Fibroblast of the conjunctiva (primary cell): ENCODE measurements at regions not wholly inside any gene's neighbourhood (a gene's known extent, or its start where the extent isn't known, plus 50 kb on each side); places are given as distances from the start of the nearest gene placed in this dataset.
"Not testable (repeated sequence)": the region's sequence is repeated elsewhere in the genome, so short reads cannot be mapped to it uniquely, and the experiment has no call there.

ENCODE experiments used
- DNase-seq: peaks from one replicate; pipeline ENCODE4 v3.0.0-alpha.2; 2010; ENCODE audit warnings: low read depth

DNA sequence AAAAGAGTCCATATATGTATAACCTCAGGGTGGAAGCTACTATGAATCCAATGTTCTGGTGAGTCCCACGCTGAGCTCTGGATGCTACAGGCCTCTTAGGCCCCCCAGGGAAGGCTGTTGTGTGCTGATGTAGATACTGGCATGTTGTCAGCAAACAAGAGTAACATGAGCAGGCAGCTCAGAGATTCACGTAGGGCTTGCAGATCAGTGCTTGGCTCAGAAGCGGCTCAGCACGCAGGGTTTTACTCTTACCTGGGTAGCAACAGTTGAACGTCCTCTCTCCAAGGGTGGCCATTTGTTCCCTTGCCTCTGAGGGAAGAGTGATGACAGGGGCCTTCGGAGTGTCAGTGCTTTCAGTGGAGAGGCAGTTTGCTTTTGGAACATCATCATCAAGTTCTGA, 93.4 kb downstream of the ZFP64 start:
- DNase-seq = no peak

DNA sequence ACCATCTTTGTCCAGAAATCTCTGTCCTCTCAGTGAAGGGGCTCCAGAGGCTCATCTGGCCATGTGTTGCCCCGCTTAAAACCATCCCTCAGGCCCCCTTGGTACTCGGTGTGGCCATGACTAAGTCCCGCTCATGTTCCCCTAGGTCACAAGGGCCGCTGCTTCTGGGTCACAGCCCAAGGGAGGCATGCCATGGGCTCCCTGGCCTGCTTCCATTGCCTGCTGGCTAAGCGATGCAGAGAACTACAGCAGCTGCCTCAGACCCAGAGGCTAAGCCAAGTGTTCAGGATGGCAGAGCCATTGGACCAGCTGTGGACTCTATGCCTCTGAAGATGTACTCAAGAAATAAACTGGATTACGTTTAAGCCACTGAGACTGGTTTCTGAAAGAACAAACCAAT, 95.5 kb downstream of the ZFP64 start:
- DNase-seq = no peak

DNA sequence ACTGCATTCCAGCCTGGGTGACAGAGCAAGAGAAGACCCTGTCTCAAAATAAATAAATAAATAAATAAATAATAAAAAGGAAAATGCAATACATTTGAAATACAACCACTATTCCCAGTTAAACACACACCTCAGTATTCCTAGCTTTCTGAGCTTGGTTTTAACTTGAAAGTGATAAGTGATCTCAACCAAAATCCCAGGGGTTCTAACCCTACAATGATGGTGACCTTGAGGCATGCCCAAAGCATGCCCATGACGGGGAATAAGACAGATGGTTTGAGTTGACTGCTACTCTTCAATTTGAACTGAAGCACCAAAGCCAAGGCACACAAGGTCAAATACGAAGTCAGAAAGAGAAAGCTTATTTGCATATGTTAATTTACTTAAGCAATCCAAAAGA, 96.9 kb downstream of the ZFP64 start:
- DNase-seq = no peak

DNA sequence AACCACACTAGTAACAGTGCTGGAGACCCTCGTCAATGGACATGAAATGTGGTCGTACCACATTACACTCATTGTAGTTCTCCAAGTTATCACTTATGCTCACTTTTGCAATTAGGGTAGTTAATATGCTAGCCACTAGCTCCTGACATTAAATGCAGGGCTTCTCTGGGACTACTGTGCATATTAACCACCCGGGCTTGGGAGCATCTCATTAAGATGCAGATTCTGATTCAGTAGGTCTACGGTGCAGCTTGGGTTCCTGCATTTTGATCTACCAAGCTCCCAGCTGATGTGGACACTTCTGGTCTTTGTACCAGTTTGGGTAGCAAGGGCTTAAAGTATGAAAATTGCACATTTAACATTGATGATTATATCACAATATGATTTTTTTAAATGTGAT, 98.0 kb downstream of the ZFP64 start:
- no peak for DNase-seq

DNA sequence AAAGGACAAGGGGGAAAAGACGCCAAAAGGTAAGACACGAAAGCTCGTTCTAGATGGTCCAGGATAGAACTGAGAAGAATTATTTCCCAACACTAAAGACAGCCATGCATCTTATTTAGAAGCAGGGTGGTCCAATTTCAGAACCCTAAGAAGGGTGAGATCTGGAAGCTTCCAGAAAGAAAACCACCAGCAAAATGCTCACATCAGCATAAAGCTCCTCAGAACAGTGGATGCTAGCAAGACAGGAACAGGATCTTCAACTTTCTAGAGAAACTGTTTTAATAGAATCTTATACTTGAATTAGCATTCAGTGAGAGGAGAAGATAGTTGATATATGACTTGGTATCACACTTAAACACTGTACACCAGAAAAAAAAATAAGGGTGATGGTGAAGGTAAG, 101.5 kb downstream of the ZFP64 start:
- no peak for DNase-seq

DNA sequence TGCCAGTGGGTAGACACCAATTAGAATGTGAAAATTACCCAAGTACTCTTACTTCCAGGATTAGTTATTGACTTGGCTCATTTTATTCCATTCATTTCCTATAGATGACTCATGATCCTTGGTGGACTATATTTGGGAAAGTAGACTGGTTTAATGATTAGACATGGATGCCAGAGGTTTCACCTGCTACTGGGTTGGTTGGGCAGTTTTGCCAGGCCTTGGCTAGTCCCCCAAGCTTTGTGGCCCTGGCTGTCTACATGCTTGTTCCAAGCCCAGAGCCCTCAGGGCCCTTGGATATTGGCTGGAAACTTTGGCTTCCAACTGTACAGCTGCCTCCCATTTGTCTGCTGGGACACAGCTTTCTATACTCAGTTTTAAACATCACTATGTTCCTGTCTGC, 104.1 kb downstream of the ZFP64 start:
- no peak for DNase-seq

DNA sequence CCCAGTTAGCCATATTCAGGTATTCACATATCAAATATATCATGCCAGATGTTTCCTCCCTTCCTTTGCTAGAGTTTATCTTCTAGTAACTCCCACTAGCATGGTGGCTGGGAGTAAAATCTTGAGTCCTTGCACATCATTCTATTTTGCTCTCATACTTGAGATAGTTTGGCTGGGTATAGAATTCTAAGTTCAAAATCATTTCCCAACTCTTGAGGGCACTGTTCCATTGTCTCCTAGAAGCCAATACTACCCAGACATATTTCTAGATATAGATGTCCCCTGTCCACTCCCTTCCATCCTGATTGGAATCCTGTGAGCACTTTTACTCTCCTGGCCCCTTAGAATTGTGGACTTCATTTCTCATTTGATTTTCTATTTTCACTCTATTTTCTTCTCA, 104.7 kb downstream of the ZFP64 start:
- DNase-seq = no peak

DNA sequence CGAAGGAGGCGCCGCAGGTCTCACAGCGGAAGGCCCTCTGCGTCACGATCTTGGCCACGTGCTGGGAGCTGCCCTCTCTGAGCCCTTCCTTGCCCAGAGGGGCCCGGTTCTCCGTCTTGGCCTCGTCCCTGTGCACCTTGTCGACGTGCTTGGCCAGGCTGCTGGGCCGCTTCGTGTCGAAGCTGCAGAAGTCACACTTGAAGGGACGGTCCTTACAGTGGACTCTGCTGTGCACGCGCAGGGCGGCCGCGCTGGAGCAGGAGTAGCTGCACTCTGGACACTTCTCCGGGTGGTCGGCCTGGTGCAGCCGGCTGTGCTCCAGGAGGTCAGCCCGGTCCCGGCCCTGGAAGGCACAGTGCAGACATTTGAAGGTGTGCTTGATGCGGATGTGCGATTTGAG, 106.9 kb downstream of the ZFP64 start:
- DNase-seq = no peak

DNA sequence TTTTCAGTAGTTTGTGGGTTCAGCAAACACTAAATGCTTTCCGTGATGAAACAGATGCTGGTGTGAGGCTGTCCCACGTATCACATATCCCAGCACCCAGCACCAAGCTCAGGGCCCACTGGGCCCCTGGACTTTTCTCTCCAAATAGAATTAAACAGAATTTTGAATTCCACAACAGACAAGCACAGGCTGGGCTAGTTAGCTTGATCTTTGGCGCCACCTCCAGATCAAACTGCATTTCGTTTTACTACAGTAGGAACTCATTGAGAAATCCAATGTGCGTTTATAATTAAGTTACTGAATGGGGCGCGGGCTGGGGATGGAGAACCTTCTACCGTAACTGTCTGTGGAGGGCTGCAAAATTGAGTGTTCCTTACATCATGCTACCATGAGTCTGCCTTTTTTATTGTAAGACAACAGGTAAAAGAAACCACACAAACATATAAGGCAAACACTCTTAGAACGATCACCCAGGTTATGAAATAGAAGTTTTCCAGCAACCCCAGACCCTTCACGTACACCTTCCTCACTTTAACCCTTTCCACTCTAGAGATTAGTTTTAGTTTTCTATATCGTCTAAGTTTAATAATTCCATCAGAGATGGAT, 107.8 kb downstream of the ZFP64 start:
- peak; percentile 63 for DNase-seq

DNA sequence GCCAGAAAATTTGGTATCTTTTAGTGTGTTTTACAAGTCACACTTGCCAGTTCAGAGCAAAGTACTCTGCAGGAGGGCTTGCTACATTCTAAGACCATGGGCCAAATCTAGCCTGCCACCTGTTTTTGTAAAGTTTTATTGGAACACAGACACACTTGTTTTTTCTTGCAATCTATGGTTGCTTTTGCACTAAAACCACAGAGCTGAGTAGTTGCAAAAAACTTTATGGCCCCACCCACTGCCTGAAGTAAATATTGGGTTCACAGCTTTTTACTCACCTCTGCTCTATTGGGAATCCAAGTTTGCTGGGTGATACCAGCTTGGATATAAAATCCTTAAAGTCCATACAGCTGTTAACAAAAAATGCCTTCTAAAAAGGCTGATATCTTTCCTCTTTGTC, 109.0 kb downstream of the ZFP64 start:
- DNase-seq = no peak

DNA sequence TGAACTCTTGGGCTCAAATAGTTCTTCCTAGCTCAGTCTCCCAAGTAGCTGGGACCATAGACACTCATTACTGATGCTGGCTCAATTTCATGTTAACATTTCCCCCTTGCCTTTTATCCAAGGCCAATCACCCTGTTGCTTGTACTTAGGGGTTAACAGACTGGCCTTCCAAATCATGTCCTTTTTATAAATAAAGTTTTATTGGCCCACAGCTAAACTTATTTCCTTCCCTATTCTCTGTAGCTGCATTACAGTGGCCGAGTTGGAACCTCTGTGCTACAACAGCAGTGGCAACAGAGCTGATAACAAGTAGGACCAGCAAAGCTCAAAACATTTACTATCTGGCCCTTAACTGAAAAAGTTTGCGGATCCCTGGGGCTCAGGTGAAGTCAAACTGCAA, 109.8 kb downstream of the ZFP64 start:
- DNase-seq = no peak

DNA sequence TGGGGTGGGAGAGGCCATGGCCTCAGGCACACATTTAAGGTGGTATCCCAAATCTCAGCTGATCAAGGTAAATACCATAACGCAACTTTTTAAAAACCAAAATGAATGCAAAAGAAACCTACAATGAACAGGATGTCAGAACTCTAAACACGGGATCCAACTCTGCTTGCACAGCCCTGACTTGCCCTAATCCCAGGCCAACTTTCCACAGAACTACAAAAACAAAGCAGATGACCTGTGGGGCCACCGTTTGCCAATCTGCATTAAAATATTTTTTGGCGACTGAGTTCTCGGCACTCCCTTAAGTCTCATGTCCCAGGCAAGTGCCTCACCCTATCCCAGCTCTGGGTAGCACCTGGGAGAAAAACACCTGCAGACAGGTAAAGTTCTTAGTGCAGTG, 110.5 kb downstream of the ZFP64 start:
- DNase-seq = no peak

DNA sequence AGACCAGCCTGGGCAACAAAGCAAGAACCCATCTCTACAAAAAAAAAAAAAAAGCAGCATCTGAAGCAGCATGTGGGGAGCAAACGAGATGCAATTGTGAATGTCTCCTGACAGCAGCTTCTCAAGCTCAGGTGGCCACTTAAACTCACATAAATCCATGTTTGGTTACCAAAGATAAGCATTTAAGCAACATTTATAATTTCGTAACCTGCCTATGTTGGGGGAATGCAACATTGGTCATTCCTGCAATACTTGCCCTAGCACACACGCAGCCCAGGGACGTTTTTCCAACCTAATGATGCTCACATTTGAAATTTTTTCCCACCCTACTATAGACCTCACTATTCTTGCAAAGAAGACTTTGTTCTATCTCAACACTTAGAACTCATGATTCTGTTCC, 113.3 kb downstream of the ZFP64 start:
- DNase-seq = no peak

DNA sequence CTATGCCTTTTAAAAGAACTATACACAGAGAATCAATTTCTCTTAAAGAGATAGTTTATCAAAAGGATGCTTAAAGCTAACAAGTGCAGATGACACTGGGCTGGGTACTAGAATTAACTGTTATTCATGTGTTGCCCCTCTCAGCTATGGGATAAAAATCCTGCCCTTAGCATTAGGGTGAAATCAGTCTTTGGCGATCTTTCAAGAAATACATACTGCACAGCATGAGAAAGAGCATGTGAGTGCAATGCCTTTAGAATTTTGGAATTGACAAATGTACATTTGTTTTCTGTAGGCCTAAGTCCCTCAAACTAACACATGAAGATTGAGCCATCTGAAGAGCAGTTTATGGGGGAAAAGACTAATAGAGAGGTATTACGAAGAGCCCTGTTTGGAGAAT, 115.4 kb downstream of the ZFP64 start:
- DNase-seq = peak; percentile 4

DNA sequence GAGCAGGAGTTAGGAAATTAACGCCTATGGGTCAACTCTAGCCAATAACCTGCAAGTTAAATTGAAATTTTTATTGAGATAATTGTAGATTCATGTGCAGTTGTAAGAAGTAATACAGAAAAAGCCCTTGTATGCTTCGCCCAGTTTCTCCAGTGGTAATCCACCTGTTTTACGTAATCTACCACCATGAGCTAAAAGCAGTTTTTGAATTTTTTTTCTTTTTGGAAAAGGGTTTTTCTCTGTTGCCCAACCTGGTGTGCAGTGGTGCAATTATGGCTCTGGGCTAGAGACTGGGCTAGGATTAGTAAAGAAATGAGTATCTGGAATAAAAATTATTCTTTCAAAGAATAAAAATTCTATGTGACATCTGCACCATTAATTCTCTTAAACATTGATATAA, 116.2 kb downstream of the ZFP64 start:
- no peak for DNase-seq

DNA sequence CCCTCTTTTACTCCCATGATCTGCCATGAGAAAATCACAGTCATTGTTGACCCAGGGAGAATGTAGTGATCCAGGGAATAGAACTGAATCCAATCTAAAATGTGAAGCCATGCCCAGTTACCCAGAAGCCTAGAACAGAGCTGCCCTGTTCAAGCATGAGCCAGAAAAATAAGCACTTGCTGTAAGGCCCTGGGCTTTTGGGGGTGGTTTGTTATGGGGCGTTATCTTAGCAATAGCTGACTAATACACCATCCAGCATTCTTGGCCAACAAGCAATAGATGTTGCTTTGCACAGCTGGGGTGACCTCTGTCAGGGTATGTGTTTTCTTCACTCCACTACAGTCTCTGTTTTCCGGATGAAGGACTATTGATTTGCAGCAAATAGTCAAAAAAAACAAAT, 120.4 kb downstream of the ZFP64 start:
- DNase-seq = no peak

DNA sequence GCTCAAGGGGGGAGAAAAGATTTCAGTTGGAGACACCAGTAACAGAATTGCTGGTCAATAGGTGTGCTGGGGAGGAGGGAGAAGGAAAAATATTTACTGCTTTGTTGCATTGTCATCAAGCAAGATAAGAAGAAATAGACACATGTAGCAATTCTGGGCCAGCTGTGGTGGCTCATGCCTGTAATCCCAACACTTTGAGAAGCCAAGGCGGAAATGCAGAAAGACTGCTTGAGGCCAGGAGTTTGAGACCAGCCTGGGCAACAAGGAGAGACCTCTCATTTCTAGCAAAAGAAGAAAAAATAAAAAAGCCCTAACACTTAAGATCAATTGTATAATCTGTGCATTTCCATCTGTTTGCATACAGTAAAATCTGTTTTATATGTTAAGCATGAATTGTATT, 126.6 kb downstream of the ZFP64 start:
- DNase-seq = no peak

DNA sequence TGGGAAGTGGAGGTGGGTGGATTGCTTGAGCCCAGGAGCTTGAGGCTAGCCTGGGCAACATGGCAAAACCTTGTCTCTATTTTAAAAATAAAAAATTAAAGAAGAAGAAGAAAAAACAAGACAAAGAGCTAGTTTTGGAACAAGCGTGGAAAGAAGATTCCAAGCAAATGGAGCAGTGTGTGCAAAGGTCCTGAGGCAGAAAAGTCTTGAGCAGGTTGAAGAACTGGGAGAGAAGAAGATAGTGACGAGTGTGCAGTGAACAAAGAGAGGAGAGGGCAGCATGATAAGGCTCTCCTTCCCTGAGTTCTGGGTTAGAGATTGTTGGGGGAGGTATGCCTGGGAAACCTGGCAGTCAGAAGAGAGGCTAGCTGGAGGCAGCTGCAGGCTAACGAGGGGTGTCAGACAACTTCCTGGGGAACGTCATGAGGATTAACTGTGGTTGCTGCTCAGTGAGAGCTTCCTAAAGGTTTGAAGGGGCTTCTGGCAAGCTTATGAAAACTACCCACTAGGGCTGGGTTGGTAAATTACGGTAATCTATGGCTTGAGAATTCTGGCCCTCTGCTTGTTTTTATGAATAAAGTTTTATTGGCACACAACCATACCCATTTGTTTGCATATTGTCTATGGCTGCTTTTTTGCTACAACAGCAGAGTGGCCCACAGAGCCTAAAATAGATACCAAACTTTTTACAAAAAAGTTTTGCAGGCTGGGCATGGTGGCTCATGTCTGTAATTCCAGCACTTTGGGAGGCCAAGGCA, 128.9 kb downstream of the ZFP64 start:
- DNase-seq = no peak

DNA sequence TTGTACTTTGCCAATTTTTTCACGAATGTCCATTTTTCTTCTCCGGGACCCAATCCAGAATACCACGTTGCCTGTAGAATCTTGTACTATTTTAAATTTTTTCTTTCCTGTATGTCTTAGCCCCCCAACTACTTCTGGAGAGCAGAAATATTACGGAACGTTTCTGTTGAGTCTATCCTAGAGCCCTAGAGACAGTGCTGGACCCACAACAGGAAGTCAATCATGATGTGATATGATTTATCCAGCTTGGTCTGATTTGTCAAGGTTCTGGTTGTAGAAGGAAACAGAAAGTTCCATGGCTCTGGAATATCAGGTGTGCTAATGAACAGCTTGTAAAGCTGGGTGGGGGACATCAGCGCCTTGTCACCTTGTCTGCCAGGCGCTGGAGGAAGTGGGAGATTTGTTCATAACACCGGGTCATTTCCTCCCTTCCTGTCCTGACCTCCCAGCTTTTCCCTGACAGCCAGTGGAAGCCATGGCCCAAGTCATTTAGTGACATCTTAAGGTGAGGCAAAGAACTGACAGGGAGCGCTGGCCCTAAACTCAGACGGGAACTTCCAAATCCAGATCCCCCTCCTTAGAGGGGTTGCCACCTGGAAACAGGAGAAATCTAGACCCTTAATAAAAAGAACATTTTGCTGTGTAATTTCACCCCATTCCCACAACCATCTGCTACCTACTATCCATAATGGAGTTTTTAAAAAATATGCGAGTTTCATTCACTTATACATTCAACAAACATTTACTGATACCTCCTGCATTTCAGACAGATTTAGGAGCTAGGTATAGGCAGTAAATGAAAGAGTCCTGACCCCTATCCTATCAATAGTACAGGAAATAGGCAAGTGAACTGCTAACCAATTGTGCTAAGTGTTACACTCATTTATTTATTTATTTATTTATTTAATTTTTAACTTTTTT, 130.5 kb downstream of the ZFP64 start:
- peak; percentile 9 for DNase-seq

DNA sequence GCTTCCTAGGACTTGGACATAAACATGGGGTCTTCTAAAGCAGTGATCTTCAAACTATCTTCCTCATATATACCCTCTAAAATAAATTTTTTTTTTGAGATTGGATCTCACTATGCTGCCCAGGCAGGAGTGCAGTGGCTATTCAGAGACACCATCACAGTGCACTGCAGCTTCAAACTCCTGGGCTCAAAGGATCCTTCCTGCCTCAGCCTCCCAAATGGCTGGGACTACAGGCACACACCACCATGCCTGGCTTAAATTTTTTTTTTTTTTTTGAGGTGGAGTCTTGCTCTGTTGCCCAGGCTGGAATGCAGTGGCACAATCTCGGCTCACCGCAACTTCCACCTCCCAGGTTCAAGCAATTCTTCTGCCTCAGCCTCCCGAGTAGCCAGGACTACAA, 134.4 kb downstream of the ZFP64 start:
- DNase-seq = not testable (repeated sequence)

DNA sequence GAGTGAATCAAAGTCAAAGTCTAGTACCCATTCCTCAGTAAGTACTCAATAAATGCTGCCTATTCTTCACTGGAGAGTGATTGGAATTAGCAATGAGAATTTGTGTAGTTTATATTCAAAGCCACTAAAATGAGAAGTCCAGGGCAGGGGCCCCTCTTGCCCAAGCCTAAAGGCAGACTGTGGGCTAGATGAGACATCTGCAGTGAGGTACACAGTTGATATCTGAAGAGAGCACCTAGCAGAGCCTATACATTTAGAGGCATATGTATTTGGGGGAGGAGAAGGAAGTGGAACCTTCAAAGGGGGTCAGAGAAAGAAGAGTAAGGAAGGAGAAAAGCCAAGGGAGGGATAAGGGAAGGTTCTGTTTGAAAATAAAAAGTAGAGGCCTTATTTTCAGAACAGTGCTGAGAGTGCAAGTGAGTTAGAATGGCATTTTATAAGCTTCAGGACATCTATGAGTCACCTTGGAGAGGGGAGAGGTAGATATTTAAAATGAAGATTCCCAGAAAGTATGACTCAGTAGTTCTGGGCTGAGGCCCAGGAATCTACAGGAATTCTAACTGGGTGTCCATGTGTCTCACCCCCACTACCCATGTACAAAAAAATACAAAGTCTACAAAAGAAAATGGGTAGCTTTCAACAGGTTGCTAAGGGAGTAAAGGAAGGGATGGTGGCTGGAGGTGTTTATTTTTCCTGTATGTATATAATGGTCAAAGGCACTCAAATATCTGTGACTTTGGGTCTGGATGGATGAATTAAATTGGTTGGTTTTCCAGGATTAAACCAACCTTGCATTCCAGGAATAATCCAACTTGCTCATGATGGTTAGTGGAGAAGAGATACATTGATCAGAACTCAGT, 135.1 kb downstream of the ZFP64 start:
- DNase-seq = peak; percentile 17

DNA sequence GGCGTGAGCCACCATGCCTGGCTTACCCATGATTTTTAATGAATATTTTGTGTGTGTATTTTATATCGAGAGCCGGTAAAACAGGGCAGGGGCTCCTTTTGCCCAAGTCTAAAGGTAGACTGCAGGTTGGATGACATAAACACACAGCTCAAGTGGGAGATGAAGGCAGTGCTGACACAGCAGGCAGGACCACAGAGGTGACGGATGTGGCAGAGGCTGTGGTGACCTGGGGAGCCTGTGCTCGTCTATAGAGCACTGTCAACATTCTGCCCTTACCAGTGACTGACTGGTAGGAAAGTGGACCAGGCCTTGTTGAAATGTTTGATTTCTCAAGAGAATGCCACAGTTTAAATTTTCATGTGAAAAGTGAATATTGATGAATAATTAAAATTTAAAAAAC, 137.5 kb downstream of the ZFP64 start:
- DNase-seq = no peak
